T-cell (primary cell): ENCODE measurements at regions not wholly inside any gene's neighbourhood (a gene's known extent, or its start where the extent isn't known, plus 50 kb on each side); places are given as distances from the start of the nearest gene placed in this dataset.

Experiments used
- ATAC-seq, 4 experiments: fragments of 200-7000 bp in 3 of 4; fragments of 150-1000 bp in 1 of 4; cut with Tn5 transposase; replicated peaks in 1 of 4; 1 replicate in 3 of 4; 2 replicates in 1 of 4; pipeline ENCODE4 v1.10.0; 2021; ENCODE audit warnings: moderate library complexity in 3 of 4, mild to moderate bottlenecking in 2 of 4, moderate number of reproducible peaks in 1 of 4
- CTCF ChIA-PET, 2 donors: fragments of 300-600 bp; sonication (Branson Sonifier 250); formaldehyde crosslinking; loops; one replicate each; lab custom pipeline; 2022; ENCODE audit warnings: antibody characterized with exemption in 2 of 2; lab: Charles Lee
- POLR2A ChIA-PET, 2 donors: fragments of 300-600 bp; sonication (Branson Sonifier 250); formaldehyde crosslinking; loops; one replicate each; lab custom pipeline; 2022; ENCODE audit warnings: antibody characterized with exemption in 2 of 2; lab: Charles Lee
- DNase-seq, 35 experiments: peaks; one replicate each; pipeline versions ENCODE4 v3.0.0 to v3.0.0-alpha.2; 2013 to 2023
- H3K27ac ChIP-seq: one replicate; pipeline ENCODE4 v1.5.1; 2013; ENCODE audit warnings: low read length
- H3K27me3 ChIP-seq, 2 experiments: replicated peaks in 1 of 2; 1 replicate in 1 of 2; 2 replicates in 1 of 2; pipeline versions ENCODE4 v1.6.1 to v1.7.0; 2013; ENCODE audit warnings: low read length in 1 of 2, mixed read lengths in 1 of 2; ENCODE audit not compliant: control insufficient read depth in 2 of 2, insufficient read depth in 2 of 2; ENCODE audit errors: extremely low read depth in 1 of 2
- H3K36me3 ChIP-seq, 2 donors: 1 replicate in 1 of 2; 2 replicates in 1 of 2; pipeline versions ENCODE4 v1.6.1 to v1.7.0; 2013; ENCODE audit warnings: low read length in 1 of 2; ENCODE audit not compliant: control insufficient read depth in 2 of 2, insufficient read depth in 1 of 2; ENCODE audit errors: extremely low read depth in 1 of 2
- H3K4me1 ChIP-seq, 2 experiments: 1 replicate in 1 of 2; 2 replicates in 1 of 2; pipeline versions ENCODE4 v1.6.1 to v1.7.0; 2013; ENCODE audit warnings: low read length in 2 of 2, mixed read lengths in 1 of 2; ENCODE audit not compliant: insufficient read depth in 2 of 2, control insufficient read depth in 1 of 2; ENCODE audit errors: extremely low read depth in 1 of 2
- H3K4me3 ChIP-seq, 2 donors: 1 replicate in 1 of 2; 2 replicates in 1 of 2; pipeline versions ENCODE4 v1.5.1 to v1.7.0; 2013; ENCODE audit warnings: mild to moderate bottlenecking in 2 of 2, low read length in 1 of 2, moderate library complexity in 1 of 2; ENCODE audit not compliant: control insufficient read depth in 1 of 2; ENCODE audit errors: extremely low read depth in 1 of 2
- H3K9me3 ChIP-seq: 2 replicates; pipeline ENCODE4 v1.7.0; 2013
- H3K27ac Mint-ChIP-seq, 2 donors: one replicate each; pipeline ENCODE4 v1.8.0; 2020 to 2021; ENCODE audit warnings: mild to moderate bottlenecking in 2 of 2, mixed read lengths in 2 of 2
- H3K27me3 Mint-ChIP-seq, 2 donors: one replicate each; pipeline ENCODE4 v1.8.0; 2021 to 2022; ENCODE audit warnings: mixed read lengths in 2 of 2
- H3K36me3 Mint-ChIP-seq: one replicate; pipeline ENCODE4 v1.8.0; 2021; ENCODE audit warnings: mixed read lengths
- H3K4me1 Mint-ChIP-seq, 3 donors: one replicate each; pipeline ENCODE4 v1.8.0; 2020 to 2022; ENCODE audit warnings: mixed read lengths in 3 of 3, mild to moderate bottlenecking in 1 of 3
- H3K4me3 Mint-ChIP-seq, 3 donors: one replicate each; pipeline ENCODE4 v1.8.0; 2020 to 2022; ENCODE audit warnings: mild to moderate bottlenecking in 3 of 3, mixed read lengths in 3 of 3, moderate library complexity in 3 of 3
- H3K9me3 Mint-ChIP-seq, 3 donors: one replicate each; pipeline ENCODE4 v1.8.0; 2020 to 2022; ENCODE audit warnings: mixed read lengths in 3 of 3
- WGBS: methylation state at CpG from one replicate; pipeline ENCODE4 v1.1.5; 2013; ENCODE audit warnings: missing lambda C conversion rate; ENCODE audit not compliant: insufficient coverage; 5-methylcytosine and 5-hydroxymethylcytosine counted together

- Mint-ChIP-seq H3K36me3 (no peaks in the 10 kb centered on the region), H3K9me3 (no peaks in the 10 kb centered on the region), H3K4me1 (no peaks in the 10 kb centered on the region), H3K4me3 (no peak overlapping the region), H3K27ac (no peak overlapping the region), H3K27me3 (peaks cover 0 to 4% of the 10 kb centered on the region in 2 donors)
- H3K27ac ChIP-seq, result no peak overlapping the region
- no peaks in the 10 kb centered on the region for H3K9me3 ChIP-seq
- ATAC-seq, result no peak
- H3K4me1 ChIP-seq, result no peaks in the 10 kb centered on the region
- no peak for DNase-seq
- no peaks in the 10 kb centered on the region for H3K27me3 ChIP-seq
- WGBS, result no CpG with 5 or more reads among the region's 2 CpGs
- H3K36me3 ChIP-seq, result no peaks in the 10 kb centered on the region
- no peak overlapping the region for H3K4me3 ChIP-seq
- CTCF ChIA-PET, result no interaction called here
- POLR2A ChIA-PET, result no interaction called here
These were observed 139.5 kb downstream of the KIF18A start for GRCh38 chr11:27968461-27968860.

DNA sequence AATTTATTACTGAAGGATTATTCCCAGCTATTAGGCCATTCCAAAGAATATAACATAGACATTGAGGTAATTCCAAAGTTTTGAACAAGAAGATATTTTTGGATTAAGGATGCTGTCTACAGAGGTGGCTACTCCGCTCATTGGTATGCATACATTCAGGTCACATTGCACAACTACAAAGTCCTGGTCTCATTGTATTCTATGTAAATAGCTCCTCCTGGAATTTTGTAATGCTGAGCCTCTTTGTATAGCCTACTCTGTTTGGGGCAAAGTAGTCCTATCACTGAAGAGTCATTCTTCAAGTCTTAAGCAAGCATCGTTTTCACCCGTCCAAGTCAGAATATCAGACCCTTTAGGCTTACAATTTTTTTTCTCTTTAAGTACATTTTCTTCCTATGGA, 142.4 kb downstream of the KIF18A start:
- ChIA-PET CTCF (no interaction called here), POLR2A (no interaction called here)
- peaks cover 0 to 4% of the 10 kb centered on the region in 2 donors for H3K27me3 Mint-ChIP-seq
- WGBS, result no CpG with 5 or more reads among the region's 3 CpGs
- H3K9me3 Mint-ChIP-seq, result no peaks in the 10 kb centered on the region
- H3K36me3 Mint-ChIP-seq, result no peaks in the 10 kb centered on the region
- Histone ChIP-seq H3K4me3 (no peak overlapping the region), H3K27ac (no peak overlapping the region), H3K27me3 (no peaks in the 10 kb centered on the region), H3K36me3 (no peaks in the 10 kb centered on the region), H3K4me1 (no peaks in the 10 kb centered on the region), H3K9me3 (no peaks in the 10 kb centered on the region)
- H3K27ac Mint-ChIP-seq, result no peak overlapping the region
- no peaks in the 10 kb centered on the region for H3K4me1 Mint-ChIP-seq
- no peak overlapping the region for H3K4me3 Mint-ChIP-seq
- DNase-seq, result no peak
- no peak for ATAC-seq

GRCh38 chr11:27963370-27963769, 144.6 kb downstream of the KIF18A start:
- no peaks in the 10 kb centered on the region for H3K36me3 Mint-ChIP-seq
- WGBS, result 83% methylated on average over 1 of the region's 2 CpGs
- Histone ChIP-seq H3K27ac (no peak overlapping the region), H3K4me1 (no peaks in the 10 kb centered on the region), H3K36me3 (no peaks in the 10 kb centered on the region), H3K9me3 (no peaks in the 10 kb centered on the region), H3K27me3 (no peaks in the 10 kb centered on the region), H3K4me3 (no peak overlapping the region)
- peaks cover 0 to 4% of the 10 kb centered on the region in 2 donors for H3K27me3 Mint-ChIP-seq
- no peak for DNase-seq
- H3K9me3 Mint-ChIP-seq, result no peaks in the 10 kb centered on the region
- ChIA-PET CTCF (no interaction called here), POLR2A (no interaction called here)
- no peaks in the 10 kb centered on the region for H3K4me1 Mint-ChIP-seq
- H3K4me3 Mint-ChIP-seq, result no peak overlapping the region
- no peak overlapping the region for H3K27ac Mint-ChIP-seq
- no peak for ATAC-seq

GRCh38 chr11:27949951-27950738, 157.8 kb downstream of the KIF18A start:
- no CpG with 5 or more reads among the region's 1 CpG for WGBS
- no peak overlapping the region for H3K27ac ChIP-seq
- POLR2A ChIA-PET, result no interaction called here
- H3K36me3 ChIP-seq, result no peaks in the 10 kb centered on the region
- no peaks in the 10 kb centered on the region for H3K9me3 ChIP-seq
- CTCF ChIA-PET, result no interaction called here
- no peaks in the 10 kb centered on the region for H3K4me1 Mint-ChIP-seq
- H3K27ac Mint-ChIP-seq, result no peak overlapping the region
- H3K36me3 Mint-ChIP-seq, result no peaks in the 10 kb centered on the region
- H3K27me3 Mint-ChIP-seq, result peaks cover 0 to 9% of the 10 kb centered on the region in 2 donors
- no peak overlapping the region for H3K4me3 Mint-ChIP-seq
- no peaks in the 10 kb centered on the region for H3K4me1 ChIP-seq
- no peak for ATAC-seq
- H3K27me3 ChIP-seq, result no peaks in the 10 kb centered on the region
- no peaks in the 10 kb centered on the region for H3K9me3 Mint-ChIP-seq
- no peak overlapping the region for H3K4me3 ChIP-seq
- no peak for DNase-seq

- H3K27ac ChIP-seq, result no peak overlapping the region
- H3K4me1 ChIP-seq, result no peaks in the 10 kb centered on the region
- H3K27me3 ChIP-seq, result no peaks in the 10 kb centered on the region
- no peak overlapping the region for H3K4me3 ChIP-seq
- POLR2A ChIA-PET, result no interaction called here
- Mint-ChIP-seq H3K36me3 (no peaks in the 10 kb centered on the region), H3K9me3 (no peaks in the 10 kb centered on the region), H3K4me1 (no peaks in the 10 kb centered on the region), H3K4me3 (no peak overlapping the region), H3K27ac (no peak overlapping the region), H3K27me3 (peaks cover 0 to 3% of the 10 kb centered on the region in 2 donors)
- no CpG with 5 or more reads among the region's 1 CpG for WGBS
- H3K9me3 ChIP-seq, result no peaks in the 10 kb centered on the region
- ATAC-seq, result no peak
- CTCF ChIA-PET, result no interaction called here
- DNase-seq, result no peak
- H3K36me3 ChIP-seq, result no peaks in the 10 kb centered on the region
These were observed 162.6 kb downstream of the KIF18A start for GRCh38 chr11:27945348-27945747.

- Histone ChIP-seq H3K27me3 (no peaks in the 10 kb centered on the region), H3K4me3 (no peak overlapping the region), H3K36me3 (no peaks in the 10 kb centered on the region), H3K9me3 (no peaks in the 10 kb centered on the region), H3K4me1 (no peaks in the 10 kb centered on the region), H3K27ac (no peak overlapping the region)
- Mint-ChIP-seq H3K4me1 (no peaks in the 10 kb centered on the region), H3K27ac (no peak overlapping the region), H3K9me3 (peaks cover 0 to 4% (median 0%) of the 10 kb centered on the region in 3 donors), H3K27me3 (peaks cover 0 to 4% of the 10 kb centered on the region in 2 donors), H3K4me3 (no peak overlapping the region), H3K36me3 (no peaks in the 10 kb centered on the region)
- POLR2A ChIA-PET, result no interaction called here
- ATAC-seq (no peak), DNase-seq (no peak)
- CTCF ChIA-PET, result no interaction called here
- no CpG with 5 or more reads among the region's 4 CpGs for WGBS
These were observed 169.9 kb downstream of the KIF18A start for GRCh38 chr11:27938011-27938410.
